ENCODE measurements at regions not wholly inside any gene's neighbourhood (a gene's known extent, or its start where the extent isn't known, plus 50 kb on each side); places are given as distances from the start of the nearest gene placed in this dataset.
"Not testable (repeated sequence)": the region's sequence is repeated elsewhere in the genome, so short reads cannot be mapped to it uniquely, and the experiment has no call there.

DNA sequence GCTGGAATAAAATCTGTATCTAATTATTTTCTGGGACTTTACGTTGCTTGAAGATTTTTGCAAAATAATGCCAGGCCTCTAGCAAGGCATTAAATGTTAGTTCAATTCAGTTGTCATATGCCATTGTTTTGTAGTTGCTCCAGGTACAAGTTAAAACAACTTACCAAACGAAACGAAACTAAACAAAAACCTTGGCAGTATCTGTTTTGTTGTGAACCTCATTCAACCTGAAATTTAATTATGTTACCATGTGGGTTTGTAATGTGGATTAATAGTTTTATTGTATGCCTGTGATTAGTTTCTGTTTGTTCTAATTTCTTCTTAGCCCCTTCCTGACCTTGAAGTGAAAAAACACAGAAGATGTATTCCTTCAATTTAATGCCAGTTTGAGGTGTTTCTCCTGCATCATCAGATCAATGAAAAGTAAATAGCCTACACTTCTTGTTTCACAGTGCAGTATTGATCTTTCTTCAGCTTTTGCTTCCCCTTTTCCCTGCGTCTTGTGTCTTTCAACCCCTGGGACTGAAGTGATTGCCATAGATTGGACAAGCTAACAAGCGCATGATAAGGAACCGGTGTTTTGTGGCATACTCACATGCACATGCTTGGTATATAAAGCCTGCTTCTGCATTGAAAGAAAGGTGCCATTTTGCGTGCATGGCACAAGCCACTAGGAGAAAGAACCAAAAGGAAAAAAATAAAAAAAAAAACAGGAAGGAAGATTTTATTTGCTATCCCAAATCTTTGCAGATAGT is 699.0 kb upstream of the ARRDC3 start:
- no peaks in the 10 kb centered on the region for H3K27me3 Mint-ChIP-seq
- no peak overlapping the region for H3K27ac Mint-ChIP-seq

DNA sequence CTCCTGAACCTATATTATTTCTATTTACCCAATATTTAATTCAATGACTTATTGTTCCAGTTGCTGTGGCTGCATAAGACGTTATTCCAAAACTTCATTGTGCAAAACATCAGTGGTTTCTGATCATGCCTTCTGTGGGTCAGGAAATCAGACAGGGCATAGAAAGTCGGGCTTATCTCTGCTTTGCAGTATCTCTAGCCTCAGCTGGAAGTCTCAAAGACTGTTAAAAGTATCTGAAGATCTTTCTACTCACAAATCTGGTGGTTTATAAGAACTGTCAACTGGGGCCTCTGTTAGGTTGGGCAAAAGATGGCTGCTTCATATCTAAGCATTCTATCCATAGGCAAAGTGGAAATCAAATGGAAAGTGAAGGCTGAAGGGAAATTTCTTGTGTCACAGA is 687.7 kb upstream of the ARRDC3 start:
- no peaks in the 10 kb centered on the region for H3K36me3 Mint-ChIP-seq (ENCODE audit: low read depth)
- H3K9me3 Mint-ChIP-seq (ENCODE audit: low read depth), result peaks cover 1% of the 10 kb centered on the region
- H3K27ac Mint-ChIP-seq, result no peak overlapping the region
- POLR2A ChIA-PET, result no interaction called here
- H3K27me3 Mint-ChIP-seq, result no peaks in the 10 kb centered on the region
- DNase-seq (no peak), ATAC-seq (no peak)
- intact Hi-C loops (cut with DNase I, micrococcal nuclease), result no loop called here
- no peak overlapping the region for H3K4me3 Mint-ChIP-seq
- no peaks in the 10 kb centered on the region for H3K4me1 Mint-ChIP-seq
- CTCF ChIA-PET, result no interaction called here

More for the DNA sequence above, 699.0 kb upstream of the ARRDC3 start:
- ATAC-seq (no peak), DNase-seq (no peak)
- no peaks in the 10 kb centered on the region for H3K4me1 Mint-ChIP-seq
- intact Hi-C loops (cut with DNase I, micrococcal nuclease), result no loop called here
- ChIA-PET POLR2A (no interaction called here), CTCF (no interaction called here)
- H3K9me3 Mint-ChIP-seq (ENCODE audit: low read depth), result peaks cover 4% of the 10 kb centered on the region
- no peak overlapping the region for H3K4me3 Mint-ChIP-seq
- H3K36me3 Mint-ChIP-seq (ENCODE audit: low read depth), result no peaks in the 10 kb centered on the region

DNA sequence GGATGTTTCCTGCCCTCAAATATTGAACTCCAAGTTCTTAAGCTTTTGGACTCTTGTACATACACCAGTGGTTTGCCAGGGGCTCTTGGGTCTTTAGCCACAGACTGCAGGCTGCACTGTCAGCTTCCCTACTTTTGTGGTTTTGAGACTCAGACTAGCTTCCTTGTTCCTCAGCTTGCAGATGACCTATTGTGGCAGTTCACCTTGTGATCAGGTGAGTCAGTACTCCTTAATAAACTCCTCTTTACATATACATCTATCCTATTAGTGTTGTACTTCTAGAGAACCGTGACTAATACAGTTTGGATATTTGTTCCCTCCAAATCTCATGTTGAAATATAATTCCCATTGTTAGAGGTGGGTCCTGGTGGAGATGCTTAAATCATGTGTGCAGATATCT is 681.9 kb upstream of the ARRDC3 start:
- Mint-ChIP-seq H3K4me1 (no peaks in the 10 kb centered on the region), H3K27ac (no peak overlapping the region), H3K9me3 (ENCODE audit: low read depth) (peaks cover 5% of the 10 kb centered on the region), H3K4me3 (no peak overlapping the region), H3K27me3 (no peaks in the 10 kb centered on the region), H3K36me3 (ENCODE audit: low read depth) (no peaks in the 10 kb centered on the region)
- intact Hi-C loops (cut with DNase I, micrococcal nuclease), result no loop called here
- ATAC-seq, result no peak
- ChIA-PET CTCF (no interaction called here), POLR2A (no interaction called here)
- DNase-seq, result no peak

DNA sequence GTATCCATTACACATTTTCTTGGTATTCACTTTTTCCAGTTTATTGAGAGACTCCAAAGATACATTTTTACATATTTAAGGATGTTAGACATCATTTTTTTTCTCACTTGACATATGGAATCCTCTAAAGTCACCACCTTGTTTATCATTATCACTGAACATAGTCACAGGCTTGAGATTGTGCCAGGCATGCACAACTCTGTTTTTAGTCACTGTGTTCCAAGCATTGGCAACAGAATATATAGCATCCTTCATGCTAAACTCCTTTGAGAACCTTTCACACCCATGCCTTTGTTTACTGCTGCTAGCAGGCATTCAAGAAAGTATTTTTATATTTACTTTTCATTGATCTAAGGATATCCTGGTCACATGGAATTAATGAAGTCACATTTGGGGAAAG is 668.6 kb upstream of the ARRDC3 start:
- Mint-ChIP-seq H3K4me1 (no peaks in the 10 kb centered on the region), H3K36me3 (ENCODE audit: low read depth) (no peaks in the 10 kb centered on the region), H3K27me3 (no peaks in the 10 kb centered on the region), H3K27ac (no peak overlapping the region), H3K9me3 (ENCODE audit: low read depth) (peaks cover 4% of the 10 kb centered on the region), H3K4me3 (no peak overlapping the region)
- ChIA-PET POLR2A (no interaction called here), CTCF (interaction anchor here (0.6 kb wide), 1 partner anchor 279 kb away, joined by 4 read pairs; no protein-coding TSS in a partner anchor)
- DNase-seq (no peak), ATAC-seq (no peak)
- intact Hi-C loops (cut with DNase I, micrococcal nuclease), result no loop called here

DNA sequence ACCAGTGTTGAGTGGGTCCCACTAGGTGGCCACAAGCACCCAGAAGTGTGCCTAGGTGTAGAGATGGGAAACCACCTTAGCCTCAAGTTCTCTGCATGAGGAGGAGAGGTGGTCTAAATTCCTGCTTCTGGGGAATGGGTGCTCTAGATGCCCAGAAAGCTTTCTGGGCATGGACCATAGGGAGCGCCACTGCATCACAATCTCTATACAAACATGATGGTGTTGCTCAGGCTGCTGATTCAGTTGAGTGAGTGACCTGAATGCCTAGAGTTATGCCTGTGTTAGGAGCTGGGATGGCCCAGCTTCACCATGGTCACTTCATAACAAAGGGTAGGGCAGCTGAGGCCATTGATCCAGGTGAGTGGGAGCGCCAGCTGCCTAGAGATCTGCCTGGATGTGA is 667.9 kb upstream of the ARRDC3 start:
- no peak overlapping the region for H3K27ac Mint-ChIP-seq
- no peak overlapping the region for H3K4me3 Mint-ChIP-seq
- DNase-seq (no peak), ATAC-seq (no peak)
- no peaks in the 10 kb centered on the region for H3K4me1 Mint-ChIP-seq
- H3K27me3 Mint-ChIP-seq, result no peaks in the 10 kb centered on the region
- H3K36me3 Mint-ChIP-seq (ENCODE audit: low read depth), result no peaks in the 10 kb centered on the region
- ChIA-PET CTCF (interaction anchor here (0.6 kb wide), 1 partner anchor 278 kb away, joined by 4 read pairs; no protein-coding TSS in a partner anchor), POLR2A (no interaction called here)
- intact Hi-C loops (cut with DNase I, micrococcal nuclease), result no loop called here
- peaks cover 2% of the 10 kb centered on the region for H3K9me3 Mint-ChIP-seq (ENCODE audit: low read depth)

DNA sequence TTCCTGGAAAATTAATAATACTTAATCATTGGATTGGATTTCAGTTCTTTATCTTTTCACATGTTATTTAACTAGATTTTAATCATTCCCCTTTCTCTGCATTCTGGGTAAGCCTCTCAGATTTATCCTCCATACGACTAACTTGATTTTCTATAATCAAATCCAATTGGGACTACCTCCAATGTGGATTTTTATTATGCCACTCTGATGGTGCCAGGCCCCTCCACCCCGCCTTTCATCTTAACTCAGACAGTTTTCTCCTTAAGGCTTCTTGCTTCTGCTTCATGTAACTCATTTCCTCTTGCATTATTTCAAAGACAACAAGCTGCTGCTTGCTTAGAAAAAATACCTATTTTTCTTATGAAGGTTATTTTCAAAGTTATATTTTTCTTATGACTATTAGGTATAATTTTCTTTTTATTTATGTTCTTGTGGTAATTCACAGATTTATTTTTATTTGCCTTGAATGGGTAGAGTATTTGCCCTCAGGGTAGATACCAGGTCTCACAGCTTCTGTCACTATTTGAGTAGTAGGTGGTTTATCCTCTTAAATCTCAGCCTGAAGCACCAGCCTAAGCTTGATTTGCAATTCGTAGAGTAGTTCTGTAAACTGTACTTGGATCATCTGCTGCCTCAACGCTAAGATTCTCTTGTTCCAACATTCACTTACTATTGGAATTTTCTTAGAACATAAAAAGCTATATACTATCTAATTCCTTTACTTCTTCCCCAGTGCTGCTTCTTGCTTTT is 659.0 kb upstream of the ARRDC3 start:
- no peak for ATAC-seq
- Mint-ChIP-seq H3K4me3 (no peak overlapping the region), H3K27me3 (no peaks in the 10 kb centered on the region), H3K9me3 (ENCODE audit: low read depth) (no peaks in the 10 kb centered on the region), H3K4me1 (no peaks in the 10 kb centered on the region), H3K36me3 (ENCODE audit: low read depth) (no peaks in the 10 kb centered on the region), H3K27ac (no peak overlapping the region)
- CTCF ChIA-PET, result no interaction called here
- DNase-seq, result no peak
- intact Hi-C loops (cut with DNase I, micrococcal nuclease), result no loop called here
- POLR2A ChIA-PET, result no interaction called here

DNA sequence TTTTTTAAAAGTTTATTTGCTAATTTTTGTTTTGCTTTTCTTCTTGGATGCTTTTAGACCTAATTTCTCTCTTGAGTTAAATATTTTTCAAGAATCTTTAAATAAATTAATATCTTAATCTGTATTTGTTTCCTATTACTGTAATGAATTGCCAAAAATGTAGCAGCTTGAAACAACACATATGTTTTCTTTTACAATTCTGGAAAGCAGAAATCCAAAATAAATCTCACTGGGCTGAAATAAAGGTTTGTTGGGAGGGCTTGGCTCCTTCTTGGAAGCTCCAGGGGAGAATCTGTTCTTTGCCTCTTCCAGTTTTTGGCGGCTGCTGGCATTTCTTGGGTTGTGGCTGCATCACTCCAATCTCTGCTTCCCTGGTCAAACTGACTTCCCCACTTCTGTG is 658.1 kb upstream of the ARRDC3 start:
- CTCF ChIA-PET, result no interaction called here
- H3K27ac Mint-ChIP-seq, result no peak overlapping the region
- ATAC-seq, result no peak

DNA sequence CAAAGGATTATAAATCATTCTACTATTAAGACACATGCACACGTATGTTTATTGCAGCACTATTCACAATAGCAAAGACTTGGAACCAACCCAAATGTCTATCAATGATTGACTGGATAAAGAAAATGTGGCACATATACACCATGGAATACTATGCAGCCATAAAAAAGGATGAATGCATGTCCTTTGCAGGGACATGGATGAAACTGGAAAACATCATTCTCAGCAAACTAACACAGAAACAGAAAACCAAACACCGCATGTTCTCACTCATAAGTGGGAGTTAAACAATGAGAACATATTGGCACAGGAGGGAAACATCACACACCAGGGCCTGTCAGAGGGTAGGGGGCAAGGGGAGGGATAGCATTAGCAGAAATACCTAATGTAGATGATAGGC is 646.7 kb upstream of the ARRDC3 start:
- DNase-seq; H3K4me3 Mint-ChIP-seq; POLR2A ChIA-PET; H3K27ac Mint-ChIP-seq; intact Hi-C loops (cut with DNase I, micrococcal nuclease); CTCF ChIA-PET; H3K36me3 Mint-ChIP-seq (ENCODE audit: low read depth); ATAC-seq; H3K27me3 Mint-ChIP-seq; H3K9me3 Mint-ChIP-seq (ENCODE audit: low read depth); H3K4me1 Mint-ChIP-seq: not testable (repeated sequence)

More for the DNA sequence above, 658.1 kb upstream of the ARRDC3 start:
- Mint-ChIP-seq H3K4me3 (no peak overlapping the region), H3K36me3 (ENCODE audit: low read depth) (no peaks in the 10 kb centered on the region), H3K4me1 (no peaks in the 10 kb centered on the region), H3K27me3 (no peaks in the 10 kb centered on the region), H3K9me3 (ENCODE audit: low read depth) (no peaks in the 10 kb centered on the region)
- POLR2A ChIA-PET, result no interaction called here
- no peak for DNase-seq
- intact Hi-C loops (cut with DNase I, micrococcal nuclease), result no loop called here

DNA sequence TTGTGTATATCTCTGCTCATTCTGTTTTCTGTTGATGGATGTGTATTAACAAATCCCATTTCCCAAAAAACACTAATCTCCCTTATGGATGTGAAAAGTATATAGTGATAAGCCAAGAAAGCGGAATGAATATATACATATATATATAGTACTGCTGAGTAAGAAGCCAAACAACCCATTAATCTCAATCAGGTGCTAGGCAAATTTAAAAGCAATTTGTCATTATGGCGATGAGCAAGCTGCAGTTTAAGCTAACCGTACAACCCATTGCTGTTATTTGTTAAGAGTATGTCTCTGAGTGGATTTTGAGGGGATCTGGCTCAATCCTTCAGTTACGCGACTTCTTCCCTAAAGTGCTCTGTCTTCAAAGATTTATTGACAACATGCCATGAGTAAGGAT is 640.4 kb upstream of the ARRDC3 start:
- no peaks in the 10 kb centered on the region for H3K4me1 Mint-ChIP-seq
- no peak overlapping the region for H3K27ac Mint-ChIP-seq
- DNase-seq (no peak), ATAC-seq (no peak)
- POLR2A ChIA-PET, result no interaction called here
- no peak overlapping the region for H3K4me3 Mint-ChIP-seq
- CTCF ChIA-PET, result interaction anchor here (1.1 kb wide), 1 partner anchor 12 kb away, joined by 3 read pairs; no protein-coding TSS in a partner anchor
- intact Hi-C loops (cut with DNase I, micrococcal nuclease), result no loop called here
- H3K9me3 Mint-ChIP-seq (ENCODE audit: low read depth), result no peaks in the 10 kb centered on the region
- no peaks in the 10 kb centered on the region for H3K27me3 Mint-ChIP-seq
- H3K36me3 Mint-ChIP-seq (ENCODE audit: low read depth), result no peaks in the 10 kb centered on the region

DNA sequence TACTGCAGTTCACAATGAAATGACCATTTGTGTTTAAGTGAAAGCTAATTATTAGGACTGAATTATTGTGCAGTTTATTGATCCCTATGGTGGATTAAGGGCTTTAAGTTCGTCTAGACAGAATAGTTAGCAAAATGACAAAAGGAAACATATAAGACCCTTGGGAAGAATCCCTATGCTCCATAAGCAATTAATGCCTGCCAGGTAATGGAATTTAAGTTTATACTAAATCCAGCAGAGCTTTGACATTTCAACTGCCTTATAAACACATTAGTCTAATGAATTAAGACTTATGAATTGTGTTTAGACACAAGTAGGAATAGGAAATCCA is 640.0 kb upstream of the ARRDC3 start:
- no peaks in the 10 kb centered on the region for H3K4me1 Mint-ChIP-seq
- no peaks in the 10 kb centered on the region for H3K27me3 Mint-ChIP-seq
- intact Hi-C loops (cut with DNase I, micrococcal nuclease), result no loop called here
- no peak overlapping the region for H3K4me3 Mint-ChIP-seq
- ChIA-PET POLR2A (no interaction called here), CTCF (interaction anchor here (1.1 kb wide), 1 partner anchor 12 kb away, joined by 3 read pairs; no protein-coding TSS in a partner anchor)
- H3K36me3 Mint-ChIP-seq (ENCODE audit: low read depth), result no peaks in the 10 kb centered on the region
- H3K27ac Mint-ChIP-seq, result no peak overlapping the region
- ATAC-seq (no peak), DNase-seq (no peak)
- no peaks in the 10 kb centered on the region for H3K9me3 Mint-ChIP-seq (ENCODE audit: low read depth)

DNA sequence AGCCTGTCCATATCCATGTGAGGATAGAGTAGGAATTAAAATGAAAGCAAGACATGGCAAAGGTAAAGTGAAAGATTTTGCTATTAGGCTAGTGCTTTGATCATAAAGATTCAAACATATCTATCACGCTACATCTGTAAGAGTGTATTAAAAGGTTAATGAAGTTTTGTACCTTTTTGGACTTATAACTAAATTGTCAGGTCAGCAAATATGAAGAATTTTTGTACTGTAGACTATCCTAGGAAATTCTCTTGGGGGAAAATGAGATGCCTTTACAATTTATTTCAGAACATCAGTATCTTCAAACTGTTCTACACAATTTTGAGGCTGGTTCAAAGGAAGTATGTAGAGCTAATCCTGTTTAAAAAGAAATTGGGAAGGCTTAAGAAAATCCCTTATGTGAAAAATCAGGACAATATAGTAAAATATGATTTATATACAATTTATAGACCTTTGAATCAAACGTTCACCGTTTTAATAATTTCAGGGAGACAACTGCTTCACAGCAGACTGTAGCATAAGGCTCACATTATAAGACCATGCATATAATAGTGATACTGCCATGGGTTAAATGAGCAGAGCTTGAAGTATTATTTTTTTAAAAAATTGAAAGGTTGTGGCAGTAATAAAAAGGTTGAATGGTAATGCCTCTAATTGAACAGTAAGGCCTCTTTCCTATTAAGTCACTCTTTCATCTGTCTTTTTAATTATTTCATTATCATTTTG is 639.5 kb upstream of the ARRDC3 start:
- ATAC-seq (no peak), DNase-seq (no peak)
- CTCF ChIA-PET, result interaction anchor here (1.1 kb wide), 1 partner anchor 13 kb away, joined by 3 read pairs; no protein-coding TSS in a partner anchor
- H3K4me1 Mint-ChIP-seq, result no peaks in the 10 kb centered on the region
- no peak overlapping the region for H3K27ac Mint-ChIP-seq
- H3K4me3 Mint-ChIP-seq, result no peak overlapping the region
- H3K27me3 Mint-ChIP-seq, result no peaks in the 10 kb centered on the region
- H3K36me3 Mint-ChIP-seq (ENCODE audit: low read depth), result no peaks in the 10 kb centered on the region
- intact Hi-C loops (cut with DNase I, micrococcal nuclease), result no loop called here
- POLR2A ChIA-PET, result no interaction called here
- H3K9me3 Mint-ChIP-seq (ENCODE audit: low read depth), result no peaks in the 10 kb centered on the region

Measured in activated CD4-positive, alpha-beta T cell treated with anti-CD3 and anti-CD28 coated beads for 36 hours (primary cell).